Endothelial cell of umbilical vein (primary cell): ENCODE measurements at regions not wholly inside any gene's neighbourhood (a gene's known extent, or its start where the extent isn't known, plus 50 kb on each side); places are given as distances from the start of the nearest gene placed in this dataset.

Experiments used
- BruUV-seq: library from RNA; stranded (reverse); fragments of 400-500 nt; replicated peaks from 2 replicates; lab custom pipeline; 2021; lab: Mats Ljungman, UMichigan
- CTCF ChIA-PET: fragments of 300-600, 350-600 bp; sonication (Branson Sonifier 250); formaldehyde crosslinking; loops from one replicate; lab custom pipeline; 2021; ENCODE audit warnings: antibody characterized with exemption, inconsistent platforms; lab: Charles Lee
- POLR2A ChIA-PET: fragments of 300-600, 350-600 bp; sonication (Branson Sonifier 250); formaldehyde crosslinking; loops from one replicate; lab custom pipeline; 2021; ENCODE audit warnings: antibody characterized with exemption, inconsistent platforms; lab: Charles Lee
- DNase-seq: peaks from one replicate; pipeline ENCODE4 v3.0.0-alpha.2; 2011; ENCODE audit warnings: low read depth, low spot score
- FAIRE-seq: peaks from 2 replicates; lab custom pipeline; 2011; peaks lifted over from hg19 to GRCh38; lab: Jason Lieb, UNC
- H2AFZ ChIP-seq: 2 replicates; pipeline ENCODE4 v1.6.0; 2012; ENCODE audit warnings: low read depth, low read length, control low read depth, inconsistent platforms
- H3K27ac ChIP-seq: 2 replicates; pipeline ENCODE4 v1.5.1; 2011; ENCODE audit warnings: low read depth, mild to moderate bottlenecking, control low read depth, low read length, moderate library complexity; ENCODE audit not compliant: insufficient read depth
- H3K27me3 ChIP-seq, 2 experiments: 2 replicates each; pipeline versions ENCODE4 v1.6.0 to v1.6.1; 2011; ENCODE audit warnings: low read length in 2 of 2, mixed read lengths in 1 of 2; ENCODE audit not compliant: control insufficient read depth in 2 of 2, insufficient read depth in 2 of 2
- H3K36me3 ChIP-seq, 2 experiments: 2 replicates in 1 of 2; 3 replicates in 1 of 2; pipeline ENCODE4 v1.5.1; 2011; ENCODE audit warnings: low read length in 2 of 2, mild to moderate bottlenecking in 1 of 2, moderate library complexity in 1 of 2; ENCODE audit not compliant: control insufficient read depth in 2 of 2, insufficient read depth in 2 of 2; ENCODE audit errors: extremely low read depth in 1 of 2
- H3K4me1 ChIP-seq: 3 replicates; pipeline ENCODE4 v1.5.1; 2011; ENCODE audit warnings: mild to moderate bottlenecking, low read length; ENCODE audit not compliant: control insufficient read depth, insufficient read depth; ENCODE audit errors: extremely low read depth
- H3K4me2 ChIP-seq: 2 replicates; pipeline ENCODE4 v1.6.1; 2011; ENCODE audit warnings: low read length, control low read depth, mixed read lengths; ENCODE audit not compliant: insufficient read depth
- H3K4me3 ChIP-seq, 3 experiments: fragments of 200-600 bp in 1 of 3; sonication (generic), shearing (Covaris generic) in 1 of 3; replicated peaks in 1 of 3; 2 replicates each; pipeline ENCODE4 v1.5.1; 2011 to 2016; ENCODE audit warnings: control low read depth in 3 of 3, low read length in 3 of 3, mild to moderate bottlenecking in 2 of 3, inconsistent platforms in 1 of 3, low read depth in 1 of 3, moderate library complexity in 1 of 3; ENCODE audit not compliant: insufficient read depth in 1 of 3
- H3K79me2 ChIP-seq: 2 replicates; pipeline ENCODE4 v1.6.0; 2012; ENCODE audit warnings: low read length, inconsistent platforms; ENCODE audit not compliant: control insufficient read depth, insufficient read depth
- H3K9ac ChIP-seq: replicated peaks from 2 replicates; pipeline ENCODE3; 2011; ENCODE audit warnings: low read length, control low read depth; ENCODE audit not compliant: insufficient read depth; ENCODE audit errors: extremely low read depth
- H3K9me1 ChIP-seq: replicated peaks from 3 replicates; pipeline ENCODE4 v1.6.0; 2011; ENCODE audit warnings: mild to moderate bottlenecking, low read length; ENCODE audit not compliant: control insufficient read depth, insufficient read depth; ENCODE audit errors: extremely low read depth
- H3K9me3 ChIP-seq: replicated peaks from 2 replicates; pipeline ENCODE4 v1.5.1; 2012; ENCODE audit warnings: low read length, inconsistent platforms; ENCODE audit not compliant: control insufficient read depth, insufficient read depth
- H4K20me1 ChIP-seq: replicated peaks from 2 replicates; pipeline ENCODE3; 2011; ENCODE audit warnings: mild to moderate bottlenecking, low read length; ENCODE audit not compliant: control insufficient read depth, insufficient read depth; ENCODE audit errors: extremely low read depth
- EZH2 ChIP-seq: IDR thresholded peaks from 2 replicates; pipeline ENCODE4 v1.6.1; 2012; ENCODE audit warnings: borderline replicate concordance, low read depth, mild to moderate bottlenecking, moderate library complexity, low read length, inconsistent platforms; ENCODE audit not compliant: severe bottlenecking
- FOS ChIP-seq: IDR thresholded peaks from 2 replicates; pipeline ENCODE4 v1.6.1; 2011; ENCODE audit warnings: mild to moderate bottlenecking, low read length, moderate library complexity, borderline replicate concordance; ENCODE audit not compliant: insufficient read depth
- GATA2 ChIP-seq: IDR thresholded peaks from 2 replicates; pipeline ENCODE4 v1.7.0; 2011; ENCODE audit warnings: low read depth, mild to moderate bottlenecking, moderate library complexity, mixed read lengths, low read length; ENCODE audit not compliant: insufficient read length, insufficient read depth
- JUN ChIP-seq: IDR thresholded peaks from 2 replicates; pipeline ENCODE4 v1.6.1; 2011; ENCODE audit warnings: borderline replicate concordance, low read depth; ENCODE audit not compliant: insufficient read length, insufficient read depth
- MYC ChIP-seq: IDR thresholded peaks from one replicate; pipeline ENCODE4 v1.6.1; 2011; ENCODE audit warnings: mild to moderate bottlenecking, low read depth, low read length
- POLR2AphosphoS5 ChIP-seq: IDR thresholded peaks from 2 replicates; pipeline ENCODE4 v1.6.1; 2012; ENCODE audit warnings: low read depth, mild to moderate bottlenecking, control low read depth, low read length, moderate library complexity; ENCODE audit not compliant: insufficient read depth
- dilution Hi-C: fragments of 300-500 bp; cut with MboI; formaldehyde crosslinking; loops from one replicate; pipeline ENCODE4 v1.15.0; 2019; ENCODE audit warnings: low sequenced_read_pairs; ENCODE audit not compliant: extremely low pct_ligation_motif_present
- intact Hi-C: fragments of 100-400 bp; cut with micrococcal nuclease; formaldehyde crosslinking; loops from one replicate; pipeline ENCODE4 v1.10.0; 2022
- TF ChIP-seq, protein P1 (sequence below), 2 donors: IDR thresholded peaks; 1 replicate in 1 of 2; 2 replicates in 1 of 2; pipeline ENCODE4 v1.5.1; 2011; ENCODE audit warnings: low read length in 2 of 2, mild to moderate bottlenecking in 2 of 2, moderate library complexity in 2 of 2, control low read depth in 1 of 2, inconsistent platforms in 1 of 2, low read depth in 1 of 2; ENCODE audit not compliant: insufficient read depth in 1 of 2; ENCODE audit errors: extremely low read depth in 1 of 2

GRCh38 chr11:86889001-86889341 is 66.2 kb downstream of the FZD4 start:
- intact Hi-C loops: no loop called here
- TF ChIP-seq MYC (no peak), EZH2 (no peak), GATA2 (no peak), FOS (no peak), POLR2AphosphoS5 (no peak)
- TF ChIP-seq, protein P1, sequence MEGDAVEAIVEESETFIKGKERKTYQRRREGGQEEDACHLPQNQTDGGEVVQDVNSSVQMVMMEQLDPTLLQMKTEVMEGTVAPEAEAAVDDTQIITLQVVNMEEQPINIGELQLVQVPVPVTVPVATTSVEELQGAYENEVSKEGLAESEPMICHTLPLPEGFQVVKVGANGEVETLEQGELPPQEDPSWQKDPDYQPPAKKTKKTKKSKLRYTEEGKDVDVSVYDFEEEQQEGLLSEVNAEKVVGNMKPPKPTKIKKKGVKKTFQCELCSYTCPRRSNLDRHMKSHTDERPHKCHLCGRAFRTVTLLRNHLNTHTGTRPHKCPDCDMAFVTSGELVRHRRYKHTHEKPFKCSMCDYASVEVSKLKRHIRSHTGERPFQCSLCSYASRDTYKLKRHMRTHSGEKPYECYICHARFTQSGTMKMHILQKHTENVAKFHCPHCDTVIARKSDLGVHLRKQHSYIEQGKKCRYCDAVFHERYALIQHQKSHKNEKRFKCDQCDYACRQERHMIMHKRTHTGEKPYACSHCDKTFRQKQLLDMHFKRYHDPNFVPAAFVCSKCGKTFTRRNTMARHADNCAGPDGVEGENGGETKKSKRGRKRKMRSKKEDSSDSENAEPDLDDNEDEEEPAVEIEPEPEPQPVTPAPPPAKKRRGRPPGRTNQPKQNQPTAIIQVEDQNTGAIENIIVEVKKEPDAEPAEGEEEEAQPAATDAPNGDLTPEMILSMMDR (IDR thresholded peaks at IDR 0.05; ENCODE audit: extremely low read depth in 1 of 2, insufficient read depth in 1 of 2, low read depth in 1 of 2, low read length in 2 of 2): no peak
- Histone ChIP-seq H3K27me3 (no peaks in the 10 kb centered on the region), H3K4me3 (no peak overlapping the region), H2AFZ (no peak overlapping the region), H3K36me3 (peaks cover 0 to 1% of the 10 kb centered on the region in 2 experiments), H3K9me1 (no peaks in the 10 kb centered on the region), H3K4me1 (no peaks in the 10 kb centered on the region), H3K79me2 (no peaks in the 10 kb centered on the region), H3K9me3 (no peaks in the 10 kb centered on the region), H3K27ac (no peak overlapping the region), H3K4me2 (no peak overlapping the region), H3K9ac (no peak overlapping the region), H4K20me1 (no peaks in the 10 kb centered on the region)
- POLR2A ChIA-PET: no interaction called here
- CTCF ChIA-PET: no interaction called here
- DNase-seq (no peak), FAIRE-seq (no peak)
- dilution Hi-C loops: no loop called here
- BruUV-seq: no TSS peak

DNA sequence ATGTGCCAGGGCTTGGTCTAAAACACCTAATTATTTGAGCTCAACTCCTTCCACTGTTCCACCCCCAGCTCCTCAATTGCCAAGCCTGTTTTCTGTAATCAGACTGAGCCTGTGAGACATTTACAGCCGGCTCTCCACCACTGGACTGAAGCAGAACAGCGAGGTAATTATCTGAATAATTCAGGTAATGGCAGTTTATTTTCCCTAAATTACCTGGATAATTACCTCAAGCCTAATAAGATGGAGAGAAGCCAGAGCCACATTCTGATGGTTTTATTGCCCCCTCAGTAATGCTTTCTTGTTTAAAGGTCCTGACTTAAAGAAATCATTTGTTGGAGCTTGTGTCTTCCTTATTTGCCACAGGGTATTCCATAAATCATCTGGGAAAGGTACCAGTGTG is 64.2 kb downstream of the FZD4 start:
- no peak overlapping the region for H2AFZ ChIP-seq
- H4K20me1 ChIP-seq: no peaks in the 10 kb centered on the region
- no peaks in the 10 kb centered on the region for H3K9me3 ChIP-seq
- dilution Hi-C loops: no loop called here
- TF ChIP-seq JUN (no peak), EZH2 (no peak), MYC (no peak)
- ChIA-PET CTCF (no interaction called here), POLR2A (no interaction called here)
- no peak overlapping the region for H3K4me3 ChIP-seq
- no peaks in the 10 kb centered on the region for H3K27me3 ChIP-seq
- peaks cover 0 to 1% of the 10 kb centered on the region in 2 experiments for H3K36me3 ChIP-seq
- no peak overlapping the region for H3K27ac ChIP-seq
- FAIRE-seq: no peak
- H3K4me2 ChIP-seq: no peak overlapping the region
- H3K4me1 ChIP-seq: no peaks in the 10 kb centered on the region
- no peak for DNase-seq
- no peaks in the 10 kb centered on the region for H3K9me1 ChIP-seq
- BruUV-seq: no TSS peak
- no peak overlapping the region for H3K9ac ChIP-seq
- intact Hi-C loops: loop anchor here (2.0 kb wide), 1 partner anchor 24 kb away; no protein-coding TSS in a partner anchor
- H3K79me2 ChIP-seq: no peaks in the 10 kb centered on the region
